AG04449 (cell line): ENCODE measurements at regions not wholly inside any gene's neighbourhood (a gene's known extent, or its start where the extent isn't known, plus 50 kb on each side); places are given as distances from the start of the nearest gene placed in this dataset.

Experiments used
- CTCF ChIA-PET: fragments of 350-600 bp; formaldehyde crosslinking; extraction: SDS; loops from one replicate; lab custom pipeline; 2021; ENCODE audit warnings: antibody characterized with exemption; lab: Yijun Ruan, JAX
- POLR2A ChIA-PET: fragments of 400-600, 350-600 bp; formaldehyde crosslinking; extraction: SDS; loops from one replicate; lab custom pipeline; 2020; ENCODE audit warnings: antibody characterized with exemption, inconsistent platforms; lab: Yijun Ruan, JAX
- DNase-seq: peaks from one replicate; pipeline ENCODE4 v3.0.0-alpha.2; 2010; ENCODE audit warnings: low read depth, low spot score
- H3K4me3 ChIP-seq: 2 replicates; pipeline ENCODE4 v1.5.1; 2011; ENCODE audit warnings: low read depth, mild to moderate bottlenecking, control low read depth, low read length
- TF ChIP-seq, protein P1 (sequence below): IDR thresholded peaks from one replicate; pipeline ENCODE4 v1.5.1; 2011; ENCODE audit warnings: mild to moderate bottlenecking, moderate library complexity, low read length, control low read depth, inconsistent platforms; ENCODE audit not compliant: insufficient read depth; ENCODE audit errors: missing control alignments

DNA sequence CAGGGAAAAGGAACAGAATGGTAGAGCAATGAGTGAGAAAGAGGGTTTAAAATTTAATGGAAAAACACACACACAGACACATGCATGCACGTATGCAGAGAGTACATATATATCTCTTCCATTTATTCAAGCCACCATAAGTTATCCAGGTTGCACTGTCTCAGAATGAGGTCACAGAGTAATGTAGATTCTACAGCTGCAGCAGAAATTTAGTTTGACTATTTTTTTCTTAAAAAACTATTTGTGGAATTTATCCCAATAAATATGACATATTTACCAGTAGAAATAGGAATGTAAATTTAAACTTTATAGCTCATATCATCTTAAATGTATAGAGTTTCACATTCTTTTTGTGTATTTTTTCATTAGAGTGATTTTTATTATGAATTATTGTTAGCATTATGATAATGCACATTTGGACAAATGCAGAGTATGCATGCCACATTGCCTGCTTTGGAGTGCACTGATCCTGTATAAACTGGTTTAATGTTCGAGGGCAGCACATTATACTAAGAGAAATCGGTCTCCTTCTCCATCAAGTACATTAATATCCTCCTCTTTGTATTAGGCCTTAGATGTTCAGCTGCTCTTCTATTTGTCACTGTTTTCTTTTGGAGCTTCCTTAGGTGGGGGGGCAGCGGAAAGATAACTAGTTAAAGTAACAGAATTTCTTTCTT is 216.3 kb upstream of the TARS1 start:
- TF ChIP-seq, protein P1, sequence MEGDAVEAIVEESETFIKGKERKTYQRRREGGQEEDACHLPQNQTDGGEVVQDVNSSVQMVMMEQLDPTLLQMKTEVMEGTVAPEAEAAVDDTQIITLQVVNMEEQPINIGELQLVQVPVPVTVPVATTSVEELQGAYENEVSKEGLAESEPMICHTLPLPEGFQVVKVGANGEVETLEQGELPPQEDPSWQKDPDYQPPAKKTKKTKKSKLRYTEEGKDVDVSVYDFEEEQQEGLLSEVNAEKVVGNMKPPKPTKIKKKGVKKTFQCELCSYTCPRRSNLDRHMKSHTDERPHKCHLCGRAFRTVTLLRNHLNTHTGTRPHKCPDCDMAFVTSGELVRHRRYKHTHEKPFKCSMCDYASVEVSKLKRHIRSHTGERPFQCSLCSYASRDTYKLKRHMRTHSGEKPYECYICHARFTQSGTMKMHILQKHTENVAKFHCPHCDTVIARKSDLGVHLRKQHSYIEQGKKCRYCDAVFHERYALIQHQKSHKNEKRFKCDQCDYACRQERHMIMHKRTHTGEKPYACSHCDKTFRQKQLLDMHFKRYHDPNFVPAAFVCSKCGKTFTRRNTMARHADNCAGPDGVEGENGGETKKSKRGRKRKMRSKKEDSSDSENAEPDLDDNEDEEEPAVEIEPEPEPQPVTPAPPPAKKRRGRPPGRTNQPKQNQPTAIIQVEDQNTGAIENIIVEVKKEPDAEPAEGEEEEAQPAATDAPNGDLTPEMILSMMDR = no peak
- H3K4me3 ChIP-seq = no peak overlapping the region
- ChIA-PET CTCF (interaction anchor here (0.9 kb wide), 1 partner anchor 40 kb away, joined by 3 read pairs; no protein-coding TSS in a partner anchor), POLR2A (no interaction called here)
- no peak for DNase-seq

DNA sequence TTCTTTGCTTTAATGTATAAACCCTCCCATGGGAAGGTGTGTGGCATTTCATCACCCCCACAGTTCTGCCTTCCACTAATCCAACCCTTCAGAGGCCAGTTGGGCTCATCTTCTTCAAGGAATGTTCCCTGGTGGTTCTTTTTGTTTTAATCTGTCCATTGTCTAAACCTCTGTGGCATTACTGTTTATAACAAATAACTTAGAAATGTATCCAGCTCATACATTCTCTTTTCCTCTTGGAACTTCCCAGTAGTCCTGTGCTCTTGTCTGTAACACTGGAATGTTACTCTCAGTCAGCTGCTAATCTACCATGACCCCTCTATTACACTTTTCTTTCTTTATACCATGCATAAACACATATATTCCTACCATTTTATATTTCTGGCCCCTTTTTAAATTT is 213.5 kb upstream of the TARS1 start:
- CTCF ChIA-PET = no interaction called here
- TF ChIP-seq, protein P1 = no peak
- H3K4me3 ChIP-seq = no peak overlapping the region
- POLR2A ChIA-PET = no interaction called here
- no peak for DNase-seq

DNA sequence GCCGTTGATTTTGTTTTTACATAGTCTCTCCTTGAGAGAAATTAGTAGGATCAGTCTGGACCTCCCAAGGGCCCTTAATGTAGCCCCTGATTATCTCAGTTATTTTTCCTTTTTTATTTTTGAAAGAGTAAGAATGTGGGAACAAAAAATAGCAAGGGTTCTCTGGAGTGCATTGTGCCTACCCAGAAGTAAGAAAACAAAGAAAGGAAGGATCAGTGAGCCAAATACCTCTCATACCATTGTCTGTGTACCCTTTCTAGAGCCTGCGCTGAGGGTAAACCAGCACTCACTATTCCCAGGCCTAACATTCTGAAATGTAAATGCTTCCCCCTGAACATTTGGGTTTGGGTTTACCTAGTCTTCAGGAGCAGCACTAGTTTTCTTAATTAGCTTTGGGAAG is 213.0 kb upstream of the TARS1 start:
- POLR2A ChIA-PET = no interaction called here
- TF ChIP-seq, protein P1 = no peak
- H3K4me3 ChIP-seq = no peak overlapping the region
- DNase-seq = no peak
- CTCF ChIA-PET = no interaction called here

DNA sequence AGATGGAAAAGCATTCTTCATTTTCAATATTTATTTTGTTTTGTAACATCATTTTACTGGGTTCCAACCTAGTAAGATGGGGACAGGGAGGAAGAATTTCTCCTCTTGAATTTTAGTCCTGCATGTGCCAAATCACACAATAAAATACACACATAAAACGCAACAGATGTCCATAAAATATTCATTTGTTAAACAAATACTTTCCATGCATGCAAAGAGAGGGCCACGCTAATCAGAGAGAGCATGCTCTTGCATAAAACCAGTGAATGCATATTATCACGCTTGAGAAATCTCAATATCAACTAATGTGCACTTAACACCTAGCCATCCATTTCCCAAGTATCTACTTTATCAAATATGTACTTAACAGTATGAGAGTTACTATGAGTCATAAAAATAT is 212.6 kb upstream of the TARS1 start:
- no peak for DNase-seq
- POLR2A ChIA-PET = no interaction called here
- H3K4me3 ChIP-seq = no peak overlapping the region
- TF ChIP-seq, protein P1 = no peak
- CTCF ChIA-PET = interaction anchor here (1.1 kb wide), 2 partner anchors 10 to 196 kb away, joined by 3 to 5 read pairs; no protein-coding TSS in a partner anchor

DNA sequence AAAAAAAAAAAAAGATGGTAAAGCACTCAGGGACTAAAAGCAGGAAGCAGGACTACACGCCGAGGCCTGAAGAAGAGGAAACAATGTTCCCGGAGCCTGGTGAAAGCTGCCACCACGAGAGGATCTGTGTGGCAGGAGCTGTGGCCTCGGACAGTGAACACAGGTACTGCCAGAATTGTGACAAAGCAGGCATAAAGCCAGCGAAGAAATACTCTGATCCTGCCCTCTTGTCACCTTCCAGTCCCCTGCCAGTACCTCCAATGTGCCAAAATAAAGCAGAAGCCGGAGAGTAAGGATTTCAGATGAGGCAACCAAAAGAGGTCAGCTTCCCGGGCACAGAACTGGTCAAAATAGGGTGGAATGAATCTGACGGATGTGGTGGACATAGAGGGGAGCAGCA is 211.5 kb upstream of the TARS1 start:
- TF ChIP-seq, protein P1 = no peak
- no peak overlapping the region for H3K4me3 ChIP-seq
- ChIA-PET POLR2A (no interaction called here), CTCF (interaction anchor here (0.8 to 1.1 kb wide), 4 partner anchors 9 to 521 kb away, joined by 3 to 5 read pairs (median 3); no protein-coding TSS in a partner anchor)
- DNase-seq = no peak

DNA sequence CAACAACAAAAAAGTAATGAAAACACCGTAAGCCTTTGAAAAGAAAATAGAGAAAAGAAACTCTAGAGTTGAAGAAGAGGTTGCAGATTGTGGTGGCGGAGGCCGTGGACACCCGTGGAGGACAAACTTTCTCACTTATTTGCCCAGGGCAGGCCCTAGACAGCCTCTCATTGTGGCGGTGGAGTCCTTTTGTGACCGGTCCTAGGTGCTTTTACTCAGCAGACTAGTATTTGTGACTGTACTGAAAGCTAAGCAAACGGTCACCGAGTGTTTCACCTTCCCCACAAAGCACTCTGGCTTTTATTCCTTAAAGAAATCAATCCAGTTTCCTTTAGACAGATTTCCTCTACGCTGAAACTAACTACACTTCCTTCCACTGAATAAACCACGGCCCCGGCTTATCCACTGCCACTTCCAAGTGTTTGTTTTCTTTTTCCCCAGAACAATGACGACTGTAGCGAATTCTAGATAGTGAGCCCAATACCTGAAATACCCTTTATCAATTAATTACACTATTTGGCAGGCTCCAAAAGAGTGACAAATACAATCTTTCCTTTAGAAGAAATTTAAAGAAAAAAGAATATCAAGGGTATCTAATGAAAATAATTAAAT is 210.2 kb upstream of the TARS1 start:
- POLR2A ChIA-PET = no interaction called here
- no peak for DNase-seq
- TF ChIP-seq, protein P1 = no peak
- H3K4me3 ChIP-seq = no peak overlapping the region
- CTCF ChIA-PET = no interaction called here
